Inflammatory macrophage (primary cell): ENCODE measurements at regions not wholly inside any gene's neighbourhood (a gene's known extent, or its start where the extent isn't known, plus 50 kb on each side); places are given as distances from the start of the nearest gene placed in this dataset.
A peak's percentile ranks its signal among the peaks of the same experiment; 100 is the strongest.

ENCODE experiments used
- DNase-seq, 2 donors: peaks; one replicate each; pipeline ENCODE4 v3.0.0-alpha.2; 2020 to 2022

DNA sequence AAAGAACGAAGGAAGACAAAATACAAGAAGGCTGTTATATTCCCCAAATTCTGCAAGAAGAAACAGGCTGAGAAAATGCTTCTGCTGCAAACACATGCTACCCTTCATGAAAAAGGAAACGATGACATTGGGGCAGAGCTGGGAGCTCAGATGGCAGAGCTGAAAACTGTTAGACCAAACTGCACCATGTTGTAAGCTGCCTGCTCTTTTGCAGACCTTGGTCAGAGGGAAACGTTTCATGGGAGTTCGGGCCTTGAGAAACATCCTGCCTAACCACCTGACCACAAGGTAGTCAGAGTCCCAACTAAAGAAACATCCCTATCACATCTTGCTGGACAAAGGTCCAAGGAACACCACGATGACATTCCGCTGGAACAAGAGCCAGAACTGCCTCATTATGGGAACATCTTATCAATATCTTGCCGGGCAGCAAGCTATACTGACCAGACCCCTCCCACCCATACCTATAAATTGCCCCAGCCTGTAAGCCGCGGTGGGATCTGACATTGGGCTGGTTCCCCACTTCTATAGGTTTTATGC is 110.7 kb upstream of the CTSC start:
- DNase-seq: no peak

DNA sequence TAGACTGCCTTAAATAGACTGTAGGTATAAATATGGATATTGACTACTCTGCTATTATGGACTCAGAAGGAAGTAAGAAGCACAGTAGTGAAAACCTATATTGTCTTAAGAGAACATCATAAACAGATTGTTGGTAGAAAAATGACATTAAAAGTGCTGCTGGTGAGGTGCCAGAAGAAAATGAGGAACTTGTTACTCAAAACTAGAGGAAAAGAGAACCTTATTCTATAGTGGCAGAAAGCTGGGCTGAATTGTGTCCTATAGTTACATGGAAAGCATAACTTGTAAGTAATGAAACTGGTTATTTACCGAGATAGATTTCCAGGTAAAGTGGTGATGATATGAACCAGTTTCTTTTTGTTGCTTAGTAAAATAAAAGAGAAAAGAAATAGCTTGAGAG is 109.7 kb upstream of the CTSC start:
- peak; percentile 21 to 42 for DNase-seq

DNA sequence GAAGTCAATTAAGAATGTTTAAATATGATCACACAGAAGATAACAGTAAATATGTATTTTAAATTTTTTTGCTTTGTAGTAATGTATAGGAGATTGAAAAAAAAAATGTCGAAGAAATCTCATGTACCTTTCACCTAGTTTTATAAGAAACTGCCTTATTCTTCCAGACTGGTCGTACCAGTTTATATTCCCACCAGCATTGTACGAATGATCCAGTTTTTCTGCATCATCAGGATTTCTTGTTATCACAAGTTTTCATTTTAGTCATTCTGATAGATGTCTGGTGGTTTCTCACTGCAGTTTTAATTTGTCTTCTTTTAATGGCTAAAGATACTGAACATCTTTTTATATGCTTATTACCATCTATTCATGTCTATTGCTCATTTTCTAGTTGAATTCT is 101.8 kb upstream of the CTSC start:
- DNase-seq: no peak

DNA sequence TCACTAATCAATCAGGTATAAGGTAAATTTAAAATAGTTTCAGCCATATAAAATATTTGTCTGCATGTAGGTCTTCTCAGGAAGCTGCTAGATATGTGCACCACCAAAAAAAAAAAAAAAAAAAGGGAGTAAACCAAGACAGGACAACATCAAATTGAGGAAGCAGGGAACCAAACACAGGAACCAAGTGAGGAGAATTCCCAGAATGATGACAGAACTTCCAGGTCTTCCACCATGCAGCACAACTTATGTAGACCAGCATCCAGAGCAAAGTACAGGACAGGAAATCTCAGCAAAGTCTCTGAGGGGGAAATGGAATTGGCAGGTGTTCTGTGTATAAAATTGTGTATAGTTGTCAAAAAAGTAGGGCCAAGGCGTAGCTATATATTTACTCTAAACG is 101.2 kb upstream of the CTSC start:
- DNase-seq: peak in 1 of 2 donors; percentile 12

DNA sequence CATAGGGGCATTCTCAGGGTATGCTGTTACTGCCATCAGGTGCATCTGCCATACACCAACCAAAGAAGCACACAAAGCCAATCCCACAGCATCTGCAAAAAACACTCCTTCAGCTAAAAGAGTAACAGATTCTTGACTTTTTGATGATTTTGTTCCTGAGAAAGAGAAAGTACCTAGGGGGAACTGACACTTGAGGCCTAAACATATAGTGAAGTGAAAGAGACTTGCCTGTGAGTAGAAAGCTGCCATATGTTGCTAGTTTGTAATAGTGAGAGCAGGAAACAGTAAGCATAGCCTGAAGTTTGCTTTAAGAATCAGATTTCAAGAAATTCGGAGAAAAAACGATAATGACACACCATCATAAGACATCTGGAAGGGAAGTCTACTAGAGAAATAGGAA is 97.9 kb upstream of the CTSC start:
- DNase-seq: peak; percentile 54 to 78

DNA sequence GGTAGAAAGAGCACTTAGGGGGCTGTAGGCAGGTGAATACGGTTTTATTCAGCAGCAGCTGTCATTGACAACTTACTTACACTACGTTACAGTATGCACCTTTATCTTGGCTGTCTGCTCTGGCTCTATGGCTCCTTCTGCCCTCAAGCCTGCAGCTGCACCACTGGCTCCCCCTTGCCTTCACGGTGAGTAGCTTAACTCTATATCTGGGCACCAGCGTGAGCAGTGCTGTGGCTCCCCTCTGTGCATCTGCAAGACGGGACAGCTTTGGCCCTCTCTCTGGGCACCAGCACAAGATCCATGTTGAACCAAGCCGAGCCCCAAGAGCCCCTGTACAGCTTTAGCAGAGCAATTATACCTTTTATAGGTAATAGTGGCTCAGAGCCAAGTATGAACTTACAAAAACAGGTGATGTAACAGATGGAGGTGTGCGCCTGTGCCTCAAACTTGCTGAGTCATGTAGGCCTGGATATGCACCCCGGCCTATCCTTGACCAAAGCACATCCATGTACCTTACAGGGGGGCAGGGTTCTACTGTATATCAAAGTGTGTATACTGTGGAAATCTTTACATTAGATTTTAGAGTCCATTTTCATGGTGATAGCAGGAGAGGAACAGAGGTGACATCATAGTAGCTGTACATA is 96.9 kb upstream of the CTSC start:
- DNase-seq: no peak

DNA sequence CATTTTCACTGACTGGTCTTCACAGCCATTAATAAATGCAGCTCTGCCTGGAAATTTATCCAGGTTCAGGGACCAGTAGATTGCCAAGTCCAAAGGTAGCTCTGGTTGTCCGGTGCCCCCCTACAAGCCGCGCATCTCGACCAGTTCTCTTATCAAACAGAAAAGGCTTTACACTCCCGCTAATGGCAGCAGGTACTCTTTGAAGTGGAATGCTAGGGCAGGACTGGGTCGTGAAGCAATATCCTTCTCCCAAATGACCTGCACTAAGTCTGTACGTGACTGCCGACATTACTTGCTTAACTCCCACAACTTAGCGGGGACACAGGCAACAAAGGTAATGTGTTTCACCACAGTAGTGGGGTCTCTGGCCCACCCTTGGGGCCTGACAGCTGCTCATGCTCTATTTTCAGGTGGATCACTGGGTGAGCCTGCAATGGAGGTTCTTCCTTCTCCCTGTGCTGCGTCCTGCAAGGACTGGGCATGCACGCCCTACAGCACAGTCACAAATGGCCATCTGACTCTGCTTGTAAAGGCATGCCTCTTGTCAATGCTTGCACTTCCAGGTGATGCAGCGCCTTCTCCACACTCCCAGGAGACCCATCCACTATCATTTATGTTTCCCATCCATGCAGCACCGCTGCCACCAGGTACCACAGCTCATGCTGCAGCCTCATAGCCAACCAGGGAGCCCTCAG is 96.1 kb upstream of the CTSC start:
- no peak for DNase-seq

DNA sequence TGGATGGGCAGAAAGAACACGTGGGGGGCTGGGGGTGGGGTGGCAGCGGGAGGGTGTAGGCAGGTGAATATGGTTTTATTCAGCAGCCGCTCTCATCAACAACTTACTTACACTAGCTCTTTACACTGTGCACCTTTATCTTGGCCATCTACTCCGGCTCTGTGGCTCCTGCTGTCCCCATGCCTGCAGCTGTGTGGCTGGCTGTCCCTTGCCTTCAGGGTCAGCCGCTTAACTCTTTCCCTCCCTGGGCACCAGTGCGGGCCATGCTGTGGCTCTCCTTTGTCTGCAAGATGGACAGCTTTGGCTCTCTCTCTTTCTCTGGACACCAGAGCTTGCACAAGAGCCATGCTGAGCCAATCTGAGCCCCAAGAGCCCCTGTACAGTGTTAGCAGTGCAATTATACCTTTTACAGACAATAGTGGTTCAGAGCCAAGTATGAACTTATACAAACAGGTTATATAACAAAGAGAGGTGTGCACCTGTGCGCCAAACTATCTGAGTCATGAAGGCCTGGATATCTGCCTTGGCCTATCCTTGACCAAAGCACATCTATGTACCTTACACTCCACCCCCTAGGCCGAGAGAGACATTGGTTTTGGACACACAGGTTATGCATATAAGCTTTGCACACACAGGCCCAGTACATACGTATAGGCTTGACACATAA is 94.3 kb upstream of the CTSC start:
- no peak for DNase-seq

DNA sequence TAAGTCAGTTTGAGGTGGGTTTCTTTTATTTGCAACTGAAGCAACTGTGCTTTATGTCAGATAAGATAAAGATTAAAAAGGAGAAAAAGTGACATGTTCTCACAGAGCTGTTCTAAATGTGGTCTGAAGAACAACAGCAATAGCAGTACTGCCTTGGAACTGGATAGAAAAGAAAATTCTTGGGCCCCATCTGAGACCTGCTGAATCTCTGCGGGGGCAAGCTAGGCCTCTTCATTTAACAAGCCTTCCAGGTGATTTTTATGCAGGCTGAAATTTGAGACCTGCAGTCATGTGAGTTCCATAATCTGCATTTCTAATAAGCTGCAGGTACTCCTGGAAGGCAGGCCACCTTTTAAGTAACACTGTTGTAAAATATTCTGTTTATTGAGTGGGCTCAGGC is 91.4 kb upstream of the CTSC start:
- no peak for DNase-seq

DNA sequence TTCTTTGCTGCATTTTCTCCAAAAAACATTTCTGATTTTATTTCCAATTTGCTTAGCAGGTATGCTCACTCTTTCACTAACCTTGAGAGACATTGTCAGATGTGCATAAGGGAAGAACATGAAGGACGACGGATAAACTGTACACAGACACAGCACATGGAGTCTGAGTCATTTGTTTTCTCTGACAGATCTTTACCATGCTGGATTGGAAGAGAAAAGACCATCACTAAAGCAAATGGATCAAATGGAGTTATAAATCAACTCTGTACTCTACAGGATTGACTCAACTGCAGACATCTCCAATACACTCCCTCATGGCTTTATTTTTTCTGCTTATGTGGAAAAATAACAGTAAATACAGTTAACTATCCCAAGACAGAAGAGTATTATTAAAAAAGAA is 90.2 kb upstream of the CTSC start:
- DNase-seq: no peak

DNA sequence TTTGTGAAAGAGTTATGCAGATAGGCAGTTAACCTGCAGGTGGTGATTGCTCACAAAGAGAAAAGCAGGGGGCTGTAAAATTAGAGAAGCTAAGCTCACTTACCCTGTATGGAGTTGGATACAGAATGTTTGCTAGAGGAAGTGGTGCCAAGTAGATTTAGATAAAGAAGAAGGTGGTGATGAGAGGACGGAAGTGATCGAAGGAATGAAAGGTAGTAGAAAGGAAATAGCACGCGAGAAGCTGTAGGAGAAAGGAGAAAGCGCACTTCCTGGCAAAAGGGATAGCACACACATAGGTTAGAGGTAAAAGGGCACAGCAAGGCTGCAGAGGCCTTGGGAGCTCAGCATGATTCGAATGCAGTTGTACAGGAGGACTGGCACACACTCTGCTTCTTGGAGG is 87.3 kb upstream of the CTSC start:
- no peak for DNase-seq

DNA sequence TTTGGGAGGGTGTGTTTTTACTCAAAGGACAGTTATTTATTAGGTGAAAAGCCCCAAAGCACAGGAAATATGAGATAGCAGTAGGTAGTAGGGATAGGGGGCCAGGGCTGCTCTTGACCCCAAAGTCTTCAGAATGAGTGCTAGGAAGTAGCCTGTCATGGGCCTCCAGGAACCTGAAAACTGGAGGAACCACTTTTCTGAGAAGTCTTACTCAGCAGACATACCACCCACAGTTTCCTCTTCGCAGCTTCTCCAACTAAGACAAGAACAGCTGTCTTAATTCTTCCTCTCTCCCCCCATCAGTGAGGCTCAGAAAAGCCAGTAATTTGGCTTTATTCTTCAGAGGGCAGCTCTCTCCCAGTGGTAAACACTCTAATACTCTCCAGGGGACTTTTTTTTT is 84.0 kb upstream of the CTSC start:
- peak; percentile 91 to 95 for DNase-seq

DNA sequence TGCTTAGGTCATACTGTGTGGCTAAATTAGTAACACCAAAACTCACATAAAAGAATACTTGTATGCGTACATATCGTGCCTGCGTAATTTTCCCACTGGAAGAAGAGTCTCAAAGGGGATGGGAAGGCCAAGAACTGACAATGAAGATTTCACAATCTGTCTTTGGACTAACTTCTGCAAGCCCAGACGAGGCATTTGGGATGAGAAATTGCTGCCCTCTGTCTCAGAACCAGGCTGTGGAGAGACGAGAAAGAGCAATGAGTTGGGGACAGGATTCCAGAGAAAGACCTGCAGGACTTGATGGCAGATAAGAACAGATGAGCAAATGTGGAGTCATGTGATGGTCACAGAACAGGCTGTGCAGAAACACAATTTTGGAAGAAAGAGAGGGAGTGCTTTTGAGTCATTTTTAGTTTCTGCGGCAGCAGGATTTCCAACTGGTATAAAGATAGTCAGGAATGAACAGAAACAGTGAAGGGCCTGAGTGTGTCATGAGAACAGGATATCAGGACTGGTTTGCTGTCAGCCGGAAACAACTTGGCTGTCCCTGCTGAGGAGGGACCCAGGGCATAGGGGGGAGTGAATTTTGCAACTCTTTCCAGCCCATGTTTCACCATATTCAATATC is 82.7 kb upstream of the CTSC start:
- peak; percentile 33 to 43 for DNase-seq

DNA sequence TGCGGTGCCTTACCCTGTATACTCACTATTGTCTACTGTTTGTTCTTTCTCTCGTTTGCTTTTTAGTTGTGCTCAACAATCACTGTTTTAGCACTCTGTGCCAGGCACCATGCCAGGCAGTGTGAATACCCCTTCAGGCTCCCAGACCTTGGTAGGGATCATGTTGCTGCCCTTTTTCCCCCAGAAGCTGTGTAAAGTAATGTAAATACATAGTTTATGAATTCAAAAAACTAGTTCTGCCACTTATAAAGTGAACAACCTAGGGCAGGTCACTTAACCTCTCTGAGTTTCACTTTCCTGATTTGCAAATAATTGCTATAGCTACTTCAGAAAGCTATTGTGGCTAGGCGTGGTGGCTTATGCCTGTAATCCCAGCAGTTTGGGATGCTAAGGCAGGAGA is 81.0 kb upstream of the CTSC start:
- DNase-seq: no peak

DNA sequence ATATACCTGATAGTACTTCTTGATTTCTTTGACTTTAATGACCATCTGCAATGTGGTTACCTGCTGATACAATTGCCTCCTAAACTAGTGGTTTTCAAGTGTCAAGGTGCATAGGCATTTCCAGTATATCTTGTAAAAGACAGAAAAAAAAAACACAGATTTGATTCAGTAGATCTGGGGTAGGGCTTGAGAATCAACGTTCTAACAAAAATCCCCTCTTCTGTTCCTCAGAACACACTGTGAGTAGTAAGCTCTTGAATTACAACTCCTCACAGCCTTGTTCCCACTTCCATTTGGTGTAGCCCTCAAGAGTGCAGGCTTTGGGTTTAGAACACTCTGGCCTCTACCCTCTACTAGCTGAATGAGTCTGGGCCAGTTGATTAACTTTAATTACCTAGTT is 78.0 kb upstream of the CTSC start:
- DNase-seq: no peak

DNA sequence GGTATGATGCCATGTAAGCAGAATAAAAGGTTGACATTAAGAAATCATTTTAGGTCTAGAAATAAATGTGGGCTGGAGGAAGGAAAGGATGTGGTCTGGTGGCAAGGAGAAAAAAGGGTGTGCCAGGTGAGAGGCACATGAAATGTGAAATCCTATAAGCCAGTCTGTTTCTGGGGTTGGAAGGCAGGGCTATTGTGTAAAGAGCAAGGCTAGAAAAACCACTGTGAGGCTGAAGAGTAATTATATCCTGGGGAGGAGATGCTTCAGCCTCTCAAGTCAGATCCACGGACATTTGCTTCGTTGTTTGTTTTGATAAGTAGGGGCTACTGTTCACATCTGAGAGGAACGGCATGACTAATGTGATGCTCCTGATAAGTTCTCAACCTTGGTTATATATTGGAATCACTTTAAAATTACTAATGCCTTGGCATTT is 77.5 kb upstream of the CTSC start:
- peak in 1 of 2 donors; percentile 35 for DNase-seq

DNA sequence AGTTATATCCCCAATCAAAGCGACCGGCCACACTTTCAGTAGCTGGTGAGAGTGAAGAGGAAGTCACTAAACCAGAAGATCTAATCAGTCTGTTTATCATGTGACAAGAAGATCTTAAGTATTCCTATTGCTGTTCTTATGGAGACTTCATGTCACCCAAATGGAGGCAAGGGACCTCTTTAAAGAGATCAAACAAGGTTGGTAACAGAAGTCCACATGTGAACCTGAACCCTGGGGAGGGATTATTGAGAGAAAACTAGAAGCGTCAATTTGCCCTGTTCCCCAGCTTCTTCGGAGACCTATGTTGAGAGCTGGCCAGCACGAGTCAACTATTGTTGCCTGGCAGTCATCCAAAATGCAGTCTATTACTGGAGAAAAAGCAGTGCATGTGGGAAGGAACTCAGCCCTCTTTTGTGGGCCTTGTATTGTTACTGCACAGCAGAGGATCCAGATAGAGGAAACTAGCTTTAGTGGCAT is 76.9 kb upstream of the CTSC start:
- DNase-seq: peak; percentile 83 to 88

DNA sequence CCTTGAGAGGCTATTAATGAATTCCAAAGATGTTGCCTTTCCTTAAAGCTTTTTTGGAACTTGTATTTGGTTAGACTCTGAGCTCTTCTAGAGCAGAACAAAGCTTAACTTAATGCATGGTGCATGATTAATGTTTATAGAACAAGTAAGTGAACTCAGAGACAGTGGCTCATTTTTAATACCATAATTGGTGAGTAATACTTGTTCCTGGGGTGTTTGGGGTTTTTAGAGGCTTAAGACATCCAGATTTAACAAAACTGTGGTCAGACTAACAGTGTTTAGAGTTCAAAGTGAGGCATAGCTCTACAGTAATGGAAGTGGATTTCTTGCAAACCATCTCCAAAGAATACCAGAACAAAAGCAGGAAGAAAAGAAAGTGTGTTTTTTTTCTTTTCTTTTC is 73.7 kb upstream of the CTSC start:
- DNase-seq: no peak

DNA sequence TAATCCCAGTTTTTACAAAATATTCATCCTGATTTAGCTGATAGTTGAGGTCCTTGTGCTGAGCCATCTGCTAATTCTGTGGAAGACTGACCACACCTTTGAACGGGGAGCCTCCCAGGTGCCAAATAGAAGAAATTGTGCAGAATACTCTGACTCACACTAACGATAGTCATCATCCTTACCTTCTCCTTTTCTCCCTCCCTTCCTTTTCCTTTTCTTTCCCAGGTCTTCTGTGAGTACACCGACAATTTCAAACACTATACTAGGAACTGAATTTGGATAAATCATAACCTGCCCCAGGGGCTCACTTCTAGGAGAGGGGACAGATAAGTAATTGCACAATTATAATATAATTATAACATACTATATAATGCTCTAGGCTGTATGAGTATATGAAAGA is 73.1 kb upstream of the CTSC start:
- no peak for DNase-seq

DNA sequence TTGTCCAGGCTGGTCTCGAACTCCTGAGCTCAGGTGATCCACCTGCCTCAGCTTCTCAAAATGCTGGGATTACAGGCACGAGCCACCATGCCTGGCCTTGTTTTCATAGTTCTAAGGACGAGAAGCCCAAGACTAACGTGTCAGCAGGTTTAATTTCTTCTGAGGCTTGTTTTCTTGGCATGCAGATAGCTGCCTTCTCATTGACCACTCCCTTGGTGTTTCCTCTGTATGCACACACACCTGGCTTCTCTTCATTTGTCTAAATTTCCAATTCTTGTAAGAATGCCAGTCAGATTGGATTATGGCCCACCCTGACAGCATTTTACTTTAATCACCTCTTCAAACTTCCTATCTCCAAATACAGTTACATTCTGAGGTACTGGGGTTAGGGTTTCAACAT is 72.5 kb upstream of the CTSC start:
- no peak for DNase-seq

DNA sequence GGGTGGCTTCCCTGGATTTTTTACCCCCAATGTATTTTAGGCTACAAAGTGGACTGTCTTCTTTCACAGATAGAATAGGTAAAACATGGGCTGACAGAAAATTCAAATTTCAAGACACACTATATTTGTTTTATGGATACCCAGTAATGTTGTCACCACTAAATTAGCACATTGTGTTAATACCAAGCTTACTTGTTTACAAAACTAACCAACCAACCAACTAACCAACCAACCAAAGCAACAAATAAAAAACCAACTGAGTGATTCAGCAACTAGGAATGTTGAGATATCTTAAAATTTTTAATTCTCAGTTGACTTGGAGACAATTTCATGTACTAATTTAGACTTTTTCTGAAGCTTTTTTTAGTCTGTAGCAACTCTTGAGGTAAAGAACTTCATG is 69.3 kb upstream of the CTSC start:
- DNase-seq: no peak

DNA sequence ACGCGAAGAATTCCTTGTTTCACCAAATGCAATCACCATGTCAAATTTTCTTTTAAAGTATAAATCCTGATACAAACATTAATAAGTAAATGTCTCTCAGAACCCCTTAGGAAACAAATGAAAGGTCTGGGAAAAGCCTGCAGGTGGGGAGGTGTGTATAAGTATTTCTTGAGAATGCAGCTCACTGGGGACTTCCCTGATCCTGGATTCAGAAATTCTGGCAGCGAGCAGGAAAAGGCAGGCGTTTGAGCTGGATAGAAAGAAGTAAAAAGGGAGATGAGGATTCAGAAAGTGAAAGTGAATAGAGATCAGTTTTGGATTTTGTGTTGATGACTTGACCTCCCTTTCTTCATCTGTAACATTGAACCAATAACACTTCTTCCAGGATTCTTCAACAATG is 68.3 kb upstream of the CTSC start:
- DNase-seq: no peak
